IPS-NIHi7 (cell line): ENCODE measurements at regions not wholly inside any gene's neighbourhood (a gene's known extent, or its start where the extent isn't known, plus 50 kb on each side); places are given as distances from the start of the nearest gene placed in this dataset.

Source experiments
- DNase-seq: peaks from one replicate; pipeline ENCODE4 v3.0.0; 2012; ENCODE audit warnings: mixed read lengths; ENCODE audit errors: extremely low spot score

- DNase-seq, result no peak
Observed at GRCh38 chr5:3364941-3365340, 230.7 kb upstream of the IRX1 start.

- no peak for DNase-seq
Observed at GRCh38 chr5:3364433-3364832, 231.2 kb upstream of the IRX1 start.

GRCh38 chr5:3362606-3362910 lies 233.1 kb upstream of the IRX1 start:
- DNase-seq, result no peak

GRCh38 chr5:3361811-3362605 lies 233.6 kb upstream of the IRX1 start:
- DNase-seq, result no peak

GRCh38 chr5:3359642-3360041 lies 236.0 kb upstream of the IRX1 start:
- DNase-seq, result no peak

- no peak for DNase-seq
Observed at GRCh38 chr5:3357291-3357690, 238.3 kb upstream of the IRX1 start.

GRCh38 chr5:3356016-3356415 lies 239.6 kb upstream of the IRX1 start:
- no peak for DNase-seq

GRCh38 chr5:3355126-3355525 lies 240.5 kb upstream of the IRX1 start:
- DNase-seq, result no peak

GRCh38 chr5:3354606-3355005 lies 241.0 kb upstream of the IRX1 start:
- DNase-seq, result no peak

GRCh38 chr5:3353561-3353960 lies 242.1 kb upstream of the IRX1 start:
- no peak for DNase-seq

GRCh38 chr5:3352711-3353110 lies 242.9 kb upstream of the IRX1 start:
- DNase-seq, result no peak

GRCh38 chr5:3351581-3352442 lies 243.8 kb upstream of the IRX1 start:
- no peak for DNase-seq

GRCh38 chr5:3350781-3351180 lies 244.9 kb upstream of the IRX1 start:
- no peak for DNase-seq

GRCh38 chr5:3349704-3350565 lies 245.7 kb upstream of the IRX1 start:
- no peak for DNase-seq

- DNase-seq, result no peak
Observed at GRCh38 chr5:3348576-3349535, 246.8 kb upstream of the IRX1 start.

GRCh38 chr5:3347741-3348140 lies 247.9 kb upstream of the IRX1 start:
- DNase-seq, result no peak

GRCh38 chr5:3346111-3346820 lies 249.4 kb upstream of the IRX1 start:
- DNase-seq, result no peak

GRCh38 chr5:3345195-3345594 lies 250.4 kb upstream of the IRX1 start:
- no peak for DNase-seq

GRCh38 chr5:3344671-3345070 lies 251.0 kb upstream of the IRX1 start:
- DNase-seq, result no peak

GRCh38 chr5:3343911-3344310 lies 251.7 kb upstream of the IRX1 start:
- no peak for DNase-seq
